Liver (tissue), 1 donor: ENCODE measurements at regions not wholly inside any gene's neighbourhood (a gene's known extent, or its start where the extent isn't known, plus 50 kb on each side); places are given as distances from the start of the nearest gene placed in this dataset. TPM values are rescaled to one million over a fixed set of nuclear protein-coding genes. Genes with fewer than 3 reads are reported as not detected.

ENCODE experiments used
- small RNA-seq: library from RNA; depleted of rRNA; stranded (forward); fragments of <200 nt; gene quantifications from one replicate; pipeline ENCODE3, GENCODE V24; 2014

Small RNA genes lying in the stretch of these regions (small RNA-seq; reads per million reads assigned to genes)
- gene AC026784.1 (not detected), gene RF00019 (not detected), gene RF00561 (not detected)
